Esophagus muscularis mucosa (tissue), 3 donors: ENCODE measurements at regions not wholly inside any gene's neighbourhood (a gene's known extent, or its start where the extent isn't known, plus 50 kb on each side); places are given as distances from the start of the nearest gene placed in this dataset.

ENCODE experiments used
- CTCF ChIP-seq, 3 experiments: fragments of 200-600 bp in 2 of 3; fragments of 450-650 bp in 1 of 3; sonication (generic) in 2 of 3; IDR thresholded peaks; one replicate each; pipeline ENCODE4 v1.5.1; 2017 to 2019; ENCODE audit warnings: antibody characterized with exemption in 3 of 3, mild to moderate bottlenecking in 2 of 3, moderate library complexity in 1 of 3
- POLR2A ChIP-seq: fragments of 450-650 bp; IDR thresholded peaks from one replicate; pipeline ENCODE4 v1.6.1; 2017; ENCODE audit warnings: antibody characterized with exemption, moderate library complexity, mild to moderate bottlenecking, low read depth

- TF ChIP-seq CTCF (IDR thresholded peaks at IDR 0.05), result no peak
- TF ChIP-seq POLR2A, result no peak
Measured at GRCh38 chr22:49582678-49583077, 245.0 kb downstream of the BRD1 start.
